Kidney epithelial cell (primary cell): ENCODE measurements at regions not wholly inside any gene's neighbourhood (a gene's known extent, or its start where the extent isn't known, plus 50 kb on each side); places are given as distances from the start of the nearest gene placed in this dataset.

Experiments
- DNase-seq: peaks from one replicate; pipeline ENCODE4 v3.0.0-alpha.2; 2010; ENCODE audit warnings: low read depth
- H3K27me3 ChIP-seq: 2 replicates; pipeline ENCODE4 v1.6.0; 2011; ENCODE audit warnings: low read length; ENCODE audit not compliant: control insufficient read depth, insufficient read depth
- H3K36me3 ChIP-seq: 2 replicates; pipeline ENCODE4 v1.5.1; 2011; ENCODE audit warnings: low read length; ENCODE audit not compliant: control insufficient read depth, insufficient read depth
- H3K4me3 ChIP-seq: 2 replicates; pipeline ENCODE4 v1.5.1; 2011; ENCODE audit warnings: low read depth, mild to moderate bottlenecking, control low read depth, low read length
- TF ChIP-seq, protein P1 (sequence below): IDR thresholded peaks from 2 replicates; pipeline ENCODE4 v1.5.1; 2011; ENCODE audit warnings: mild to moderate bottlenecking, moderate library complexity, low read length, control low read depth, inconsistent platforms; ENCODE audit not compliant: insufficient read depth, poor library complexity, severe bottlenecking

DNA sequence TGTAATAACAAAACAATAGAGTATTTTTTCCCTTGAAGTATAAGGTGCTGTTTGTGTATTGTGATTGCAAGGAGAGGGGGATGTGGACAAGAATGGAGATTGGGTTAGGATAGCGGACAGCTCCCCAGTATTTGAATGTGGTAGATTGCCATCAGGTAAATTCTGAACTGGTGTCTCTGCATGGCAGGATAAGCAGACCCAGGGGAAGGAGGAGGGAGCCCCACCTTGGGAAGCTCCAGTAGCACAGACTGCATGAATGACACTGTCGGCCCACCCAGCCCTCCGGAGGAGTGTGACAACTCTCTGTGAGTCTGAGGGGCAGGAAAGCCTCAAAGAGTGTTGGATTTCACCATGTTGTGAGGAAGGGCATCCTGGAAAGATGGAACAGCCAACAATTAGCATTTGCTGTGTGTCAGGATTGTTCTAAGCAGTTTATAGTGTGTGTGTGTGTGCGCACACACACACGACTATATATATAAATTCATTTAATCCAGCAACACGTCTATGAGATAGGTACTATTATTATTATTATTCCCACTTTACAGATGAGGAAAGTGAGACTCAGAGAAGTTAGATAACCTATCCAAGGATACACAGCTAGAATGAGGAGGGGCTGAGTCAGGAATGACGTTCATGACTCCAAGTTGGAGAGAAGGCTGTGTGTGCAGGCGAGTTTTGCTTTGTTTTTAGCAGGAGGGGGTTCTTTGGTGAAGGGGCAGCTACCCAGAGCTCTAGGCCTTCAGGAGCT, 63.4 kb upstream of the LCTL start:
- H3K27me3 ChIP-seq, result peaks cover 2% of the 10 kb centered on the region
- H3K36me3 ChIP-seq, result no peaks in the 10 kb centered on the region
- no peak for DNase-seq
- no peak overlapping the region for H3K4me3 ChIP-seq
- TF ChIP-seq, protein P1, sequence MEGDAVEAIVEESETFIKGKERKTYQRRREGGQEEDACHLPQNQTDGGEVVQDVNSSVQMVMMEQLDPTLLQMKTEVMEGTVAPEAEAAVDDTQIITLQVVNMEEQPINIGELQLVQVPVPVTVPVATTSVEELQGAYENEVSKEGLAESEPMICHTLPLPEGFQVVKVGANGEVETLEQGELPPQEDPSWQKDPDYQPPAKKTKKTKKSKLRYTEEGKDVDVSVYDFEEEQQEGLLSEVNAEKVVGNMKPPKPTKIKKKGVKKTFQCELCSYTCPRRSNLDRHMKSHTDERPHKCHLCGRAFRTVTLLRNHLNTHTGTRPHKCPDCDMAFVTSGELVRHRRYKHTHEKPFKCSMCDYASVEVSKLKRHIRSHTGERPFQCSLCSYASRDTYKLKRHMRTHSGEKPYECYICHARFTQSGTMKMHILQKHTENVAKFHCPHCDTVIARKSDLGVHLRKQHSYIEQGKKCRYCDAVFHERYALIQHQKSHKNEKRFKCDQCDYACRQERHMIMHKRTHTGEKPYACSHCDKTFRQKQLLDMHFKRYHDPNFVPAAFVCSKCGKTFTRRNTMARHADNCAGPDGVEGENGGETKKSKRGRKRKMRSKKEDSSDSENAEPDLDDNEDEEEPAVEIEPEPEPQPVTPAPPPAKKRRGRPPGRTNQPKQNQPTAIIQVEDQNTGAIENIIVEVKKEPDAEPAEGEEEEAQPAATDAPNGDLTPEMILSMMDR, result no peak

DNA sequence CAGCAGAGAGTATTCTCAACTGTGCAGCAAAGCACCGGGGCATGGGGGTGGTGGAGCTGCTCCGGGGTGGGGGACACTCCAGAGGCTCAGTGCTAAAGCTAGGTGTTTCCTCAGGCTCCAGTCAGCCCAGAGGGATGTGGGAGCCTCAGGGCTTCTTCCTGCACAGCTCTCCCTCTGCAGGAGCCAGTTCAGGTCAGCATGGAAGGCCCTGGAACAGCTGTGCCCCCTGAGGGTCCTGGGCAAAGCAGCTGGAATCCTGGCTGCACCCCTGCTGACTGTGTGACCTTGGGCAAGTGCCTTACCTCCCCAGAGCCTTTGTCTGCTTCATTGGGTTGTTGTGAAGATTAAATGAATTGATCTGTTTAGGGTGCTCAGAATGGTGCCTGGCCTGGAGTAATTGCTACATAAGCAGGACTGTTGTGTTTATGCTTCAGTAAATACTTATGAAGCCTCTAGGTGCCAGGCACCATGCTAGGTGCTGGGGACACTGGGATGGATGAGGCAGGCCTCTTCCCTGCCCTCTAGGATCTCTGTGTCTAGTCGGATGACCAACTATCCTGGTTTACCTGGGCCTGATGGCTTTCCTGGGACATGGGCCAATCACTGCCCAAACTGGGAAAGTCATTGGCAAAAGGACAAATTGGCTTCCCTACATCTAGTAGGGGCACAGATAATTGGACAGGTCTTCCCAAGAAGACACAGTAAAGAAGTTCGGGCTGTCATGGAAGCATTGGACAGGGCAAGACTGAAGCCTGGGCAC, 64.2 kb upstream of the LCTL start:
- Histone ChIP-seq H3K27me3 (peaks cover 2% of the 10 kb centered on the region), H3K4me3 (no peak overlapping the region), H3K36me3 (no peaks in the 10 kb centered on the region)
- TF ChIP-seq, protein P1, result no peak
- DNase-seq, result no peak

DNA sequence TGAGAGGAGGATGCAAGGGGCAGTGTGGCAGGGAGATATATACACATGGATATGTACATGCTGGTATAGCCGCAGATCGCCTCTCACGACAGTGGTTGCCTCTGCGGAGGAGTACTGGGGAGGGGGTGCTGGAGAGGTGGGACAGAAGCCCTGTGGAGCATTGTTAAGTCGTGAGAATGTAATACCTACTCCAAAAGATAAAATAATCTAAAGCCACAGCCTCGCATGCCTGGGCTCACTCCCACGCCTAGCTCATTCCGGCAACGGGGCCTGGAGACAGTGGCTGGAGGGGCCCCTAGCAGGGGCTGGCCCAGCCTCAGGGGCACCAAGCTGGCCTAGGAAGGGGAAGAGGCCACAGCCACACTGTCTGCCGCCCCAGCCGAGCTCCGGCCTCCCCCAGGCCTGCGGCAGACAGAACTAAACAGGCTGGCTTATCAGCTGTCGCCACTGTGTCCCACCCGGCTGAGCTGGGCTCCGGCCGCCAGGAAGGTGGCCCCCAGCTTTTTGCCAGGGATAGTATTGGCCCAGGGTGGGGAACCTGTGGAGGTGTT, 65.1 kb upstream of the LCTL start:
- Histone ChIP-seq H3K4me3 (no peak overlapping the region), H3K27me3 (peaks cover 4% of the 10 kb centered on the region), H3K36me3 (no peaks in the 10 kb centered on the region)
- TF ChIP-seq, protein P1, result no peak
- no peak for DNase-seq

DNA sequence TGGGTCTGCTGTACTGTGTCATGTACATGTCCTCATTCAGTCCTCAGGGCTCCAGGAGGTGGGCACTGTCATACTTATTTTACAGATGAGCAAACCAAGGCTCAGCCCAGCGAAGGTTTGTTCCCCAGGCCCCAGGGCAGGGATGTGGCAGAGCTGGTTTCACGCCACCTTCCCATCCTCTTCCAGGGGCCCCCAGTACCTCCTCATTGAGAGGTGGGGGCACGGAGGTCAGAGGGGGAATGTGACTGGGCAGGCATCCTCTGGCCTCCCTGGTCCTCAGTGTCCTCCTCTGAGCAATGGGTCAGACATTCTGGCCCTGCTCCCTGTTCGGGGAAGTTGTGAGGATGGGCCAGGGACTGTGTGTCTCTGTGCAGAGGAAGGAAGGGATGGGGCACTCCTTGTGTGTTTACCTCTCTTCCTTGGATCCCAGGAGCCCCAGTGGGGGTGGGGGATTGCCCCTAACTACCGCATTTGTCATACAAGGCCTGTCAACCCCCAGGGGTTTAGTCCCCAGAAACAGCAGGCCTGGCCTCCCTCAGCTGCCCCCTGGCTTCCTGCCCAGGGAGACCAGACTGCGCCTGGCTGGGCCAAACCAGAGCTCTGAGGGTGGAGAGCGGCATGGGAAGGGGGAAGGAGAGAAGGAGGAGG, 65.9 kb upstream of the LCTL start:
- Histone ChIP-seq H3K4me3 (no peak overlapping the region), H3K27me3 (peaks cover 5% of the 10 kb centered on the region), H3K36me3 (no peaks in the 10 kb centered on the region)
- no peak for DNase-seq
- TF ChIP-seq, protein P1, result no peak

DNA sequence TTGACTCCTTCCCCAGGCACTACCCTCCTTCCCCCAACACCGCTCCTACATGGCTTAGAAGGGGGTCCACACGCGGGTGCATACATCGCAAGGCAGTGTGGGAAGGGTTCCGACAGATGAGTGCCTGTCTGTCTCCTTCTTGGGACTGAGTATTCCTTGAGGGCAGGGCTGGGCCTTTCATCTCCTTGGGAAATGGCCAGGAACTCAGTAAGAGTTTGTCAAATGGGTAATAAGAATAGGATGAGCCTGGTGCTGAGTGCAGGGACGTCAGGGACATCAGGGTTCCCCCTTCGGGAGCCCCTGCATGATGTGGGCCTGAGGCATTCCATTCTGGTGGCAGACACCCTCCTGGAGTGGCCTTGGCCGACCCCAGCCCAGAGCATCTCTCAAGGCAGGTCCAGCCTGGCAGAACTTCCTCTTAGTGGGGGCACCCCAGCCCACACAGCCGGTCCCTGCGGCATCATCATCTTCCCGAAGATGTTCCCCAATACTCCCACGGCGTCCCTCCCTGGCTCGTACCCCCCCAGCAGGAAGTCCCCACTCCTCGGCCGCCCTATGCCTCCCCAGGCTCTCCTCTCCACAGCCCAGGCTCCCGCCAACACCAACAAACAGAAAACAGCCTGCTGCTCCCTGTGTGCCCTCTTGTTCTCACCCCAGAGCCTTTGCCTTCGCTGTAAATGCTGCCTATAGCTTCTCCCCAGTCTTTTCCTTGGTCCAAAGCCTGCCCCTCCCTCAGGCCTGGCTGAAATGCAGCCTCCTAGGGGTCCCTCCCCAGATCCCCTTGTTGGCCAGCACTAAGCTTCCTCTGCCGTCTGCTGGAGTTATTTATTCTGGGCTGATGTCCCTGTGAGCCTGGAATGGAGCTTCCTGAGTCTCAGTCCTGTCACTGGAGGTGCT, 67.5 kb upstream of the LCTL start:
- no peak for DNase-seq
- TF ChIP-seq, protein P1, result no peak
- no peak overlapping the region for H3K4me3 ChIP-seq
- no peaks in the 10 kb centered on the region for H3K36me3 ChIP-seq
- H3K27me3 ChIP-seq, result peaks cover 5% of the 10 kb centered on the region
